ENCODE measurements at regions not wholly inside any gene's neighbourhood (a gene's known extent, or its start where the extent isn't known, plus 50 kb on each side); places are given as distances from the start of the nearest gene placed in this dataset.

DNA sequence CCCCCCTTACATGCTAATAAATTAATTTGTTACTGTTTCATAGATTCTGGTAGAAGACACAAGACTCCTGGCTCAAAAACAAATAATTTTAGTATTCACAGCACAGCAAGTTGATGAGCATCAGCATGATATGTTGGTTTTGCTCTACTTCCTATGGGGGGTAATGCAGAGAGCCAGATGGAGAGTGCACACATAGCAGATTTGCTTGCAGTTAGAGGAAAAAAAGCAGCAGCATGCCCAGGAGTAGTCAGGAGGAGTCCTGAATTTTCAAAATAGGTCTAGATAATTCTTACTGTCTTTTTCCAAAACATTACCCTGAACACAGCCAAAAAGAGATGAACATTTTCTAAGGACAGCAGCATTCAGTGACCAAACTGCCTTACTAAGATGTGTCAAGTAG, 261.3 kb downstream of the COX7C start:
- H3K9me3 ChIP-seq (ENCODE audit: low read length) = no peaks in the 10 kb centered on the region
- no peaks in the 10 kb centered on the region for H3K36me3 ChIP-seq (ENCODE audit: insufficient read depth, low read length)
- ChIA-PET CTCF (ENCODE audit: unreplicated experiment) (no interaction called here), POLR2A (interaction anchor here (1.0 kb wide), 1 partner anchor 10 kb away, joined by 3 read pairs; no protein-coding TSS in a partner anchor)
- DNase-seq (ENCODE audit: low spot score) = no peak
- H3K27ac ChIP-seq (ENCODE audit: low read depth, low read length, poor library complexity, severe bottlenecking) = no peak overlapping the region
- H2AFZ ChIP-seq (ENCODE audit: low read length) = no peak overlapping the region
- no peak overlapping the region for H3K4me2 ChIP-seq (ENCODE audit: low read length)
- BruUV-seq (replicated peaks) = no TSS peak
- H4K20me1 ChIP-seq (ENCODE audit: insufficient read depth, low read length) = no peaks in the 10 kb centered on the region
- no peaks in the 10 kb centered on the region for H3K4me1 ChIP-seq (ENCODE audit: insufficient read depth, low read length, poor library complexity, severe bottlenecking)
- no peak overlapping the region for H3K4me3 ChIP-seq (ENCODE audit: low read depth, low read length, poor library complexity, severe bottlenecking)
- TF ChIP-seq CTCF (conservative IDR thresholded peaks at IDR 0.05; ENCODE audit: low read length) (no peak), EZH2phosphoT487 (IDR thresholded peaks at IDR 0.05; ENCODE audit: borderline replicate concordance, low read depth, low read length) (no peak)
- intact Hi-C loops (cut with micrococcal nuclease; ENCODE audit: unreplicated experiment) = no loop called here
- no peaks in the 10 kb centered on the region for H3K79me2 ChIP-seq (ENCODE audit: insufficient read depth, low read depth, low read length)
- no peaks in the 10 kb centered on the region for H3K9me2 ChIP-seq (ENCODE audit: insufficient read depth, low read length)

- no peak for DNase-seq (ENCODE audit: low spot score)
- Histone ChIP-seq H3K4me3 (ENCODE audit: low read depth, low read length, poor library complexity, severe bottlenecking) (no peak overlapping the region), H3K4me2 (ENCODE audit: low read length) (no peak overlapping the region), H3K9me2 (ENCODE audit: insufficient read depth, low read length) (no peaks in the 10 kb centered on the region), H3K9me3 (ENCODE audit: low read length) (no peaks in the 10 kb centered on the region), H2AFZ (ENCODE audit: low read length) (no peak overlapping the region), H3K36me3 (ENCODE audit: insufficient read depth, low read length) (no peaks in the 10 kb centered on the region), H4K20me1 (ENCODE audit: insufficient read depth, low read length) (no peaks in the 10 kb centered on the region), H3K4me1 (ENCODE audit: insufficient read depth, low read length, poor library complexity, severe bottlenecking) (no peaks in the 10 kb centered on the region), H3K79me2 (ENCODE audit: insufficient read depth, low read depth, low read length) (no peaks in the 10 kb centered on the region), H3K27ac (ENCODE audit: low read depth, low read length, poor library complexity, severe bottlenecking) (no peak overlapping the region)
- CTCF ChIA-PET (ENCODE audit: unreplicated experiment) = interaction anchor here (1.6 kb wide), 1 partner anchor 520 kb away, joined by 4 read pairs; no protein-coding TSS in a partner anchor
- TF ChIP-seq CTCF (conservative IDR thresholded peaks at IDR 0.05; ENCODE audit: low read length) = no peak
- TF ChIP-seq EZH2phosphoT487 (IDR thresholded peaks at IDR 0.05; ENCODE audit: borderline replicate concordance, low read depth, low read length) = no peak
- intact Hi-C loops (cut with micrococcal nuclease; ENCODE audit: unreplicated experiment) = loop anchor here (2.0 to 5.0 kb wide), 2 partner anchors 134 to 522 kb away; no protein-coding TSS in a partner anchor
- POLR2A ChIA-PET = interaction anchor here (0.7 to 1.4 kb wide), 2 partner anchors 9 to 916 kb away, joined by 3 to 9 read pairs; no protein-coding TSS in a partner anchor
- BruUV-seq (replicated peaks) = no TSS peak
Measured at GRCh38 chr5:86880344-86880743, 262.6 kb downstream of the COX7C start.

- Histone ChIP-seq H4K20me1 (ENCODE audit: insufficient read depth, low read length) (no peaks in the 10 kb centered on the region), H3K36me3 (ENCODE audit: insufficient read depth, low read length) (no peaks in the 10 kb centered on the region), H2AFZ (ENCODE audit: low read length) (no peak overlapping the region), H3K9me3 (ENCODE audit: low read length) (no peaks in the 10 kb centered on the region), H3K27ac (ENCODE audit: low read depth, low read length, poor library complexity, severe bottlenecking) (no peak overlapping the region), H3K79me2 (ENCODE audit: insufficient read depth, low read depth, low read length) (no peaks in the 10 kb centered on the region), H3K9me2 (ENCODE audit: insufficient read depth, low read length) (no peaks in the 10 kb centered on the region), H3K4me3 (ENCODE audit: low read depth, low read length, poor library complexity, severe bottlenecking) (no peak overlapping the region), H3K4me1 (ENCODE audit: insufficient read depth, low read length, poor library complexity, severe bottlenecking) (no peaks in the 10 kb centered on the region), H3K4me2 (ENCODE audit: low read length) (no peak overlapping the region)
- intact Hi-C loops (cut with micrococcal nuclease; ENCODE audit: unreplicated experiment) = loop anchor here (2.0 to 5.0 kb wide), 2 partner anchors 134 to 521 kb away; no protein-coding TSS in a partner anchor
- CTCF ChIA-PET (ENCODE audit: unreplicated experiment) = interaction anchor here (1.6 kb wide), 1 partner anchor 519 kb away, joined by 4 read pairs; no protein-coding TSS in a partner anchor
- POLR2A ChIA-PET = interaction anchor here (1.4 kb wide), 1 partner anchor 9 kb away, joined by 9 read pairs; no protein-coding TSS in a partner anchor
- BruUV-seq (replicated peaks) = no TSS peak
- peak; percentile 83 for TF ChIP-seq CTCF (conservative IDR thresholded peaks at IDR 0.05; ENCODE audit: low read length)
- TF ChIP-seq EZH2phosphoT487 (IDR thresholded peaks at IDR 0.05; ENCODE audit: borderline replicate concordance, low read depth, low read length) = no peak
- peak; percentile 70 for DNase-seq (ENCODE audit: low spot score)
Measured at GRCh38 chr5:86880785-86881492, 263.2 kb downstream of the COX7C start.

Data from OCI-LY7 (cell line).